PFSK-1 (cell line): ENCODE measurements at regions not wholly inside any gene's neighbourhood (a gene's known extent, or its start where the extent isn't known, plus 50 kb on each side); places are given as distances from the start of the nearest gene placed in this dataset.

ENCODE experiments used
- FOXP2 ChIP-seq: optimal IDR thresholded peaks from 2 replicates; pipeline ENCODE3; 2011; ENCODE audit warnings: borderline replicate concordance, control low read depth, inconsistent platforms; ENCODE audit not compliant: insufficient read depth; ENCODE audit errors: extremely low read length, extremely low read depth
- POLR2AphosphoS5 ChIP-seq: IDR thresholded peaks from 2 replicates; pipeline ENCODE4 v1.6.1; 2012; ENCODE audit warnings: low read depth, mild to moderate bottlenecking, control low read depth, low read length, moderate library complexity
- SIN3A ChIP-seq: IDR thresholded peaks from 2 replicates; pipeline ENCODE4 v1.6.1; 2012; ENCODE audit warnings: mild to moderate bottlenecking, low read length, moderate library complexity, borderline replicate concordance; ENCODE audit not compliant: insufficient read depth
- TAF1 ChIP-seq: IDR thresholded peaks from 2 replicates; pipeline ENCODE4 v1.6.1; 2012; ENCODE audit warnings: low read length, control low read depth, borderline replicate concordance; ENCODE audit not compliant: insufficient read depth
- TF ChIP-seq, protein P1 (sequence below), 2 experiments: IDR thresholded peaks; 2 replicates each; pipeline versions ENCODE4 v1.6.1 to v1.8.0; 2011 to 2012; ENCODE audit warnings: low read depth in 2 of 2, low read length in 2 of 2, control low read depth in 1 of 2, inconsistent platforms in 1 of 2, mild to moderate bottlenecking in 1 of 2, moderate library complexity in 1 of 2; ENCODE audit not compliant: insufficient read depth in 1 of 2

GRCh38 chr7:152502813-152503790, 67.3 kb upstream of the KMT2C start:
- TF ChIP-seq, protein P1, sequence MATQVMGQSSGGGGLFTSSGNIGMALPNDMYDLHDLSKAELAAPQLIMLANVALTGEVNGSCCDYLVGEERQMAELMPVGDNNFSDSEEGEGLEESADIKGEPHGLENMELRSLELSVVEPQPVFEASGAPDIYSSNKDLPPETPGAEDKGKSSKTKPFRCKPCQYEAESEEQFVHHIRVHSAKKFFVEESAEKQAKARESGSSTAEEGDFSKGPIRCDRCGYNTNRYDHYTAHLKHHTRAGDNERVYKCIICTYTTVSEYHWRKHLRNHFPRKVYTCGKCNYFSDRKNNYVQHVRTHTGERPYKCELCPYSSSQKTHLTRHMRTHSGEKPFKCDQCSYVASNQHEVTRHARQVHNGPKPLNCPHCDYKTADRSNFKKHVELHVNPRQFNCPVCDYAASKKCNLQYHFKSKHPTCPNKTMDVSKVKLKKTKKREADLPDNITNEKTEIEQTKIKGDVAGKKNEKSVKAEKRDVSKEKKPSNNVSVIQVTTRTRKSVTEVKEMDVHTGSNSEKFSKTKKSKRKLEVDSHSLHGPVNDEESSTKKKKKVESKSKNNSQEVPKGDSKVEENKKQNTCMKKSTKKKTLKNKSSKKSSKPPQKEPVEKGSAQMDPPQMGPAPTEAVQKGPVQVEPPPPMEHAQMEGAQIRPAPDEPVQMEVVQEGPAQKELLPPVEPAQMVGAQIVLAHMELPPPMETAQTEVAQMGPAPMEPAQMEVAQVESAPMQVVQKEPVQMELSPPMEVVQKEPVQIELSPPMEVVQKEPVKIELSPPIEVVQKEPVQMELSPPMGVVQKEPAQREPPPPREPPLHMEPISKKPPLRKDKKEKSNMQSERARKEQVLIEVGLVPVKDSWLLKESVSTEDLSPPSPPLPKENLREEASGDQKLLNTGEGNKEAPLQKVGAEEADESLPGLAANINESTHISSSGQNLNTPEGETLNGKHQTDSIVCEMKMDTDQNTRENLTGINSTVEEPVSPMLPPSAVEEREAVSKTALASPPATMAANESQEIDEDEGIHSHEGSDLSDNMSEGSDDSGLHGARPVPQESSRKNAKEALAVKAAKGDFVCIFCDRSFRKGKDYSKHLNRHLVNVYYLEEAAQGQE (IDR thresholded peaks at IDR 0.05; ENCODE audit: insufficient read depth in 1 of 2, low read depth in 2 of 2, low read length in 2 of 2): no peak
- TF ChIP-seq POLR2AphosphoS5: no peak
- no peak for TF ChIP-seq SIN3A
- TF ChIP-seq TAF1: no peak
- no peak for TF ChIP-seq FOXP2

DNA sequence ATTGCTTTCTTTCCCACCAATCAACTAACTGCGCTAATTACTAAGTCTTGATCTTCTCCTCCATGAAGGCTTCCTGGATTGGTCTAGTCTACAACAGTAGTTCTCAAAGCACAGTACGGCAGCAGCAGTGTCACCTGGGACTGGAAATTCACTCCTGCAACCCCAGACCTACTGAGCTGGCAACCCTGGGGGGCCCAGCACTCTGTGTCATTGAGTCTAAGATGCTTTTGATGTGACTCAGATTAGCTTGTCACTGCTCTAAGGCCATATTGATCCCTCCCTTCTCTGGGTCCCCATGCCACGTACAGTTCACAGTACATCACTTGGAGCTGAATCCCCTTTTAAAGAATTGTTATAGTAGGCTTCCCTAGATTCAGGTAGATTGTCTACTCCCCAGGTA, 65.7 kb upstream of the KMT2C start:
- TF ChIP-seq, protein P1 (IDR thresholded peaks at IDR 0.05; ENCODE audit: insufficient read depth in 1 of 2, low read depth in 2 of 2, low read length in 2 of 2): no peak
- TF ChIP-seq FOXP2: no peak
- no peak for TF ChIP-seq SIN3A
- TF ChIP-seq TAF1: no peak
- no peak for TF ChIP-seq POLR2AphosphoS5

GRCh38 chr7:152495867-152496266, 60.1 kb upstream of the KMT2C start:
- TF ChIP-seq FOXP2: no peak
- TF ChIP-seq, protein P1 (IDR thresholded peaks at IDR 0.05; ENCODE audit: insufficient read depth in 1 of 2, low read depth in 2 of 2, low read length in 2 of 2): no peak
- no peak for TF ChIP-seq TAF1
- TF ChIP-seq POLR2AphosphoS5: no peak
- no peak for TF ChIP-seq SIN3A

DNA sequence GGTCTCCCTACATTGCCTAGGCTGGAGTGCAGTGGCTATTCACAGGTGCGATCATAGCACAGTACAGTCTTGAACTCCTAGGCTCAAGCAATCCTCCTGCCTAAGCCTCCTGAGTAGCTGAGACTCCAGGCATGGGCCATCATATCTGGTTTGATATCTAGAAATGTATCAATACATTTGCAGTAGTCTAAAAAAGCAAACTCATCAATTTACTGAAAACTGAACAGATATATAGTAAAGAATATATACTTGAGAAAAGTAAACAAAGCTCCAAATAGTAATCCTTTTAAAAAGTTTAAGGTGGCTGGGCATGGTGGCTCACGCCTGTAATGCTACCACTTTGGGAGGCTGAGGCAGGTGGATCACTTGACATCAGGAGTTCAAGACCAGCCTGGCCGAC, 57.1 kb upstream of the KMT2C start:
- TF ChIP-seq FOXP2 (no peak), POLR2AphosphoS5 (no peak), TAF1 (no peak), SIN3A (no peak)
- TF ChIP-seq, protein P1 (IDR thresholded peaks at IDR 0.05; ENCODE audit: insufficient read depth in 1 of 2, low read depth in 2 of 2, low read length in 2 of 2): no peak
